Bronchial epithelial cell (primary cell): ENCODE measurements at regions not wholly inside any gene's neighbourhood (a gene's known extent, or its start where the extent isn't known, plus 50 kb on each side); places are given as distances from the start of the nearest gene placed in this dataset.
"Not testable (repeated sequence)": the region's sequence is repeated elsewhere in the genome, so short reads cannot be mapped to it uniquely, and the experiment has no call there.

ENCODE experiments used
- DNase-seq: peaks from one replicate; pipeline ENCODE4 v3.0.0-alpha.2; 2010; ENCODE audit warnings: low read depth
- FAIRE-seq: peaks from 2 replicates; lab custom pipeline; 2011; peaks lifted over from hg19 to GRCh38; lab: Jason Lieb, UNC
- H3K27me3 ChIP-seq: 2 replicates; pipeline ENCODE4 v1.5.1; 2011; ENCODE audit warnings: low read length; ENCODE audit not compliant: control insufficient read depth, insufficient read depth
- H3K36me3 ChIP-seq: 2 replicates; pipeline ENCODE4 v1.5.1; 2011; ENCODE audit warnings: low read length; ENCODE audit not compliant: control insufficient read depth, insufficient read depth
- H3K4me3 ChIP-seq: 2 replicates; pipeline ENCODE4 v1.5.1; 2011; ENCODE audit warnings: mild to moderate bottlenecking, low read depth, low read length, control low read depth
- CTCF ChIP-seq: IDR thresholded peaks from 2 replicates; pipeline ENCODE4 v1.5.1; 2011; ENCODE audit warnings: mild to moderate bottlenecking, moderate library complexity, low read length, control low read depth, inconsistent platforms; ENCODE audit not compliant: insufficient read depth, severe bottlenecking

GRCh38 chr11:45745065-45745811 is 59.7 kb upstream of the SLC35C1 start:
- Histone ChIP-seq H3K36me3 (no peaks in the 10 kb centered on the region), H3K4me3 (no peak overlapping the region), H3K27me3 (no peaks in the 10 kb centered on the region)
- DNase-seq (no peak), FAIRE-seq (no peak)
- TF ChIP-seq CTCF = no peak

GRCh38 chr11:45743556-45744468 is 61.1 kb upstream of the SLC35C1 start:
- no peak for TF ChIP-seq CTCF
- no peak for DNase-seq
- Histone ChIP-seq H3K4me3 (no peak overlapping the region), H3K36me3 (no peaks in the 10 kb centered on the region), H3K27me3 (no peaks in the 10 kb centered on the region)
- FAIRE-seq = no peak

- Histone ChIP-seq H3K4me3 (no peak overlapping the region), H3K27me3 (no peaks in the 10 kb centered on the region), H3K36me3 (no peaks in the 10 kb centered on the region)
- DNase-seq (no peak), FAIRE-seq (no peak)
- no peak for TF ChIP-seq CTCF
These were observed 63.4 kb upstream of the SLC35C1 start for GRCh38 chr11:45741582-45741981.

- Histone ChIP-seq H3K4me3 (no peak overlapping the region), H3K36me3 (no peaks in the 10 kb centered on the region), H3K27me3 (no peaks in the 10 kb centered on the region)
- FAIRE-seq (no peak), DNase-seq (no peak)
- TF ChIP-seq CTCF = no peak
These were observed 63.9 kb upstream of the SLC35C1 start for GRCh38 chr11:45741032-45741431.

- DNase-seq = peak; percentile 14
- no peak for TF ChIP-seq CTCF
- no peak overlapping the region for H3K4me3 ChIP-seq
- H3K36me3 ChIP-seq = no peaks in the 10 kb centered on the region
- H3K27me3 ChIP-seq = no peaks in the 10 kb centered on the region
- no peak for FAIRE-seq
These were observed 65.1 kb upstream of the SLC35C1 start for GRCh38 chr11:45739866-45740265.

- FAIRE-seq, H3K36me3 ChIP-seq, H3K4me3 ChIP-seq, H3K27me3 ChIP-seq, DNase-seq: not testable (repeated sequence)
These were observed 65.9 kb upstream of the SLC35C1 start for GRCh38 chr11:45739071-45739470.

GRCh38 chr11:45738194-45738593 is 66.8 kb upstream of the SLC35C1 start:
- not testable (repeated sequence) for FAIRE-seq, H3K27me3 ChIP-seq, DNase-seq, H3K4me3 ChIP-seq, H3K36me3 ChIP-seq
